SK-N-SH (cell line): ENCODE measurements at regions not wholly inside any gene's neighbourhood (a gene's known extent, or its start where the extent isn't known, plus 50 kb on each side); places are given as distances from the start of the nearest gene placed in this dataset.

Experiments used
- CTCF ChIP-seq: fragments of 200-600 bp; sonication (generic); IDR thresholded peaks from 2 replicates; pipeline ENCODE4 v1.6.1; 2017; ENCODE audit warnings: antibody characterized with exemption, mild to moderate bottlenecking, moderate library complexity
- TCF12 ChIP-seq: IDR thresholded peaks from 2 replicates; pipeline ENCODE4 v1.4.0; 2012
- USF2 ChIP-seq: fragments of 150-350 bp; IDR thresholded peaks from 2 replicates; pipeline ENCODE4 v1.6.1; 2017; ENCODE audit warnings: antibody characterized with exemption, low read length, low read depth, borderline replicate concordance

DNA sequence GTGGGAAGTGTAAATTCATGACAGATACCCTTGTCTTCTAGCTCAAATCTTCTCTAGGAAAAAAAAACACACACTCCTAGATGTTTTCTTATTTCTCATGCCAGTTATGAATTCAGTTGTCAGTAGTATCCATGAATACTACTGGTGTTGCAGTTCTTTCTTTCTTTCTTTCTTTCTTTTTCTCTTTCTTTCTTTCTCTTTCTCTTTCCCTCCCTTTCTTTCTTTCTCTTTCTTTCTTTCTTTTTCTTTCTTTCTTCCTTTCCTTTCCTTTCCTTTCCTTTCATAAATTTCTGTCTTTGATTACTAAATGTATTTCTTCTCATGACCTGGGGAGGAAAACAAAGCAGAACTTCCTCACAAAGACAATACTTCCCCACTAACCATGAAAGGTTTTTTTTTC, 253.8 kb downstream of the PCDH7 start:
- no peak for TF ChIP-seq TCF12
- TF ChIP-seq CTCF: no peak
- no peak for TF ChIP-seq USF2
